HL-60 (cell line): ENCODE measurements at regions not wholly inside any gene's neighbourhood (a gene's known extent, or its start where the extent isn't known, plus 50 kb on each side); places are given as distances from the start of the nearest gene placed in this dataset.

ENCODE experiments used
- DNase-seq, 2 experiments: peaks; one replicate each; pipeline ENCODE4 v3.0.0-alpha.2; 2010 to 2020; ENCODE audit warnings: low read depth in 1 of 2, low spot score in 1 of 2
- H3K27ac ChIP-seq: fragments of 250-450 bp; sonication (Bioruptor Pico); replicated peaks from 2 replicates; pipeline ENCODE4 v1.5.1; 2020; ENCODE audit warnings: mild to moderate bottlenecking, moderate library complexity
- H3K27me3 ChIP-seq: fragments of 250-450 bp; sonication (Bioruptor Pico); 2 replicates; pipeline ENCODE4 v1.5.1; 2021; ENCODE audit warnings: mild to moderate bottlenecking, moderate library complexity; ENCODE audit not compliant: insufficient read depth, poor library complexity, severe bottlenecking
- H3K4me3 ChIP-seq: replicated peaks from 2 replicates; pipeline ENCODE4 v1.5.1; 2011; ENCODE audit warnings: mild to moderate bottlenecking, control low read depth, low read length; ENCODE audit not compliant: insufficient read depth
- CTCF ChIP-seq: IDR thresholded peaks from one replicate; pipeline ENCODE4 v1.5.1; 2011; ENCODE audit warnings: low read length, control low read depth, inconsistent platforms; ENCODE audit not compliant: insufficient read depth
- GABPA ChIP-seq: IDR thresholded peaks from 2 replicates; pipeline ENCODE4 v1.6.1; 2012; ENCODE audit warnings: low read depth
- POLR2AphosphoS5 ChIP-seq: IDR thresholded peaks from 2 replicates; pipeline ENCODE4 v1.6.1; 2012; ENCODE audit warnings: low read depth
- SPI1 ChIP-seq: IDR thresholded peaks from 2 replicates; pipeline ENCODE4 v1.6.1; 2012; ENCODE audit warnings: low read depth, mild to moderate bottlenecking, borderline replicate concordance
- TF ChIP-seq, protein P1 (sequence below): IDR thresholded peaks from 2 replicates; pipeline ENCODE4 v1.6.1; 2012; ENCODE audit warnings: low read depth; ENCODE audit not compliant: insufficient replicate concordance

GRCh38 chr13:50580684-50581305, 262.7 kb downstream of the DLEU7 start:
- H3K27ac ChIP-seq, result no peak overlapping the region
- H3K4me3 ChIP-seq, result no peak overlapping the region
- H3K27me3 ChIP-seq, result no peaks in the 10 kb centered on the region
- TF ChIP-seq SPI1, result no peak
- no peak for TF ChIP-seq POLR2AphosphoS5
- TF ChIP-seq, protein P1, sequence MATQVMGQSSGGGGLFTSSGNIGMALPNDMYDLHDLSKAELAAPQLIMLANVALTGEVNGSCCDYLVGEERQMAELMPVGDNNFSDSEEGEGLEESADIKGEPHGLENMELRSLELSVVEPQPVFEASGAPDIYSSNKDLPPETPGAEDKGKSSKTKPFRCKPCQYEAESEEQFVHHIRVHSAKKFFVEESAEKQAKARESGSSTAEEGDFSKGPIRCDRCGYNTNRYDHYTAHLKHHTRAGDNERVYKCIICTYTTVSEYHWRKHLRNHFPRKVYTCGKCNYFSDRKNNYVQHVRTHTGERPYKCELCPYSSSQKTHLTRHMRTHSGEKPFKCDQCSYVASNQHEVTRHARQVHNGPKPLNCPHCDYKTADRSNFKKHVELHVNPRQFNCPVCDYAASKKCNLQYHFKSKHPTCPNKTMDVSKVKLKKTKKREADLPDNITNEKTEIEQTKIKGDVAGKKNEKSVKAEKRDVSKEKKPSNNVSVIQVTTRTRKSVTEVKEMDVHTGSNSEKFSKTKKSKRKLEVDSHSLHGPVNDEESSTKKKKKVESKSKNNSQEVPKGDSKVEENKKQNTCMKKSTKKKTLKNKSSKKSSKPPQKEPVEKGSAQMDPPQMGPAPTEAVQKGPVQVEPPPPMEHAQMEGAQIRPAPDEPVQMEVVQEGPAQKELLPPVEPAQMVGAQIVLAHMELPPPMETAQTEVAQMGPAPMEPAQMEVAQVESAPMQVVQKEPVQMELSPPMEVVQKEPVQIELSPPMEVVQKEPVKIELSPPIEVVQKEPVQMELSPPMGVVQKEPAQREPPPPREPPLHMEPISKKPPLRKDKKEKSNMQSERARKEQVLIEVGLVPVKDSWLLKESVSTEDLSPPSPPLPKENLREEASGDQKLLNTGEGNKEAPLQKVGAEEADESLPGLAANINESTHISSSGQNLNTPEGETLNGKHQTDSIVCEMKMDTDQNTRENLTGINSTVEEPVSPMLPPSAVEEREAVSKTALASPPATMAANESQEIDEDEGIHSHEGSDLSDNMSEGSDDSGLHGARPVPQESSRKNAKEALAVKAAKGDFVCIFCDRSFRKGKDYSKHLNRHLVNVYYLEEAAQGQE, result no peak
- no peak for TF ChIP-seq GABPA
- TF ChIP-seq CTCF, result no peak
- no peak for DNase-seq

GRCh38 chr13:50581586-50582196, 261.8 kb downstream of the DLEU7 start:
- DNase-seq, result no peak
- Histone ChIP-seq H3K27me3 (no peaks in the 10 kb centered on the region), H3K27ac (no peak overlapping the region), H3K4me3 (no peak overlapping the region)
- TF ChIP-seq GABPA, result no peak
- no peak for TF ChIP-seq SPI1
- TF ChIP-seq, protein P1, result no peak
- TF ChIP-seq POLR2AphosphoS5, result no peak
- TF ChIP-seq CTCF, result no peak

DNA sequence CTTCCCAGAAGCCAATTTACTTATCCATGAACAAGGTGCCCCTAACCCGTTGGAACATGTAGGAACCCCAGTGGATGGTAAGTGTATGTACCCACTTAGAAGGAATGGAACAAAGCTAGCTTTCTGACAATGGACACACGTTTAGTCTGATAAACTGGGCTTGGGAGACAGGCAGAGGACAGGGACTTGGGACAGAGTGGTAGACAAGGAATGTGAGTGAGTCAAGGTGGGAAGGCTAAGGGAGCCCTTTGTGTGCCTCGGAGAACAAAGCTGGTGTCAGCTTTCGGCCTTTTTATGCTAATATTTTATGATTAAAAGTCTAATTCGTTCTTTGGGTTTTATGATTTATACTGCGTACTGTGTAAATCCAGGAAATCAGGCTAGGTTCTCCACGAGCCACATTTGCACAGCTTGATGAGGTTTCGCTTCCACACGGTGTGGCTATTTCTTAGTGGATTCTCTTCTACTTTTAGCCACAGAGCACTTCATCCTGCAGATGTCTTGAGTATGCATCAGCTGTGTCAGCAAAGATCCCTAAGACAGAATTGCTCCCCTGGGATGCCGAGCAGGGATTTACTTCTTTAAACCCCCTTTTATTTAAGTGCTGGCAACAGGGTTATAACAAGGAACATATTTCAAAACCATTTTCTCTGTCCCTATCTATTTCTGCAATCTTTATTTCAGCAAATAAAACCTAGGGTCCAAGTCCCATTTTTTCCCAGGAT, 258.5 kb downstream of the DLEU7 start:
- Histone ChIP-seq H3K27me3 (no peaks in the 10 kb centered on the region), H3K4me3 (no peak overlapping the region), H3K27ac (no peak overlapping the region)
- no peak for DNase-seq
- TF ChIP-seq, protein P1, result no peak
- TF ChIP-seq POLR2AphosphoS5, result no peak
- TF ChIP-seq GABPA, result no peak
- TF ChIP-seq CTCF, result no peak
- no peak for TF ChIP-seq SPI1
